Spleen (tissue), 7 donors: ENCODE measurements at regions not wholly inside any gene's neighbourhood (a gene's known extent, or its start where the extent isn't known, plus 50 kb on each side); places are given as distances from the start of the nearest gene placed in this dataset.

ENCODE experiments used
- CTCF ChIP-seq, 11 experiments: fragments of 200-600 bp in 7 of 11; fragments of 450-650 bp in 4 of 11; sonication (generic) in 4 of 11; IDR thresholded peaks in 8 of 11; conservative IDR thresholded peaks in 3 of 11; 1 replicate in 7 of 11; 2 replicates in 4 of 11; pipeline versions ENCODE4 v1.4.0 to v1.8.0; 2016 to 2021; ENCODE audit warnings: antibody characterized with exemption in 11 of 11, inconsistent platforms in 4 of 11, mild to moderate bottlenecking in 1 of 11
- POLR2A ChIP-seq, 3 donors: fragments of 450-650 bp; IDR thresholded peaks; one replicate each; pipeline ENCODE4 v1.5.1; 2017; ENCODE audit warnings: antibody characterized with exemption in 3 of 3, mild to moderate bottlenecking in 1 of 3
- POLR2AphosphoS5 ChIP-seq, 3 donors: sonication (generic); formaldehyde crosslinking; IDR thresholded peaks; one replicate each; pipeline ENCODE4 v1.5.1; 2017; ENCODE audit warnings: antibody characterized with exemption in 3 of 3
- donor health status: DM: no; HTN: no; CAD: no; lungs with moderate emphysema.
- donor health status: DM: no; HTN: no; CAD: no.
- donor health status: DM: no; HTN: no; CAD: no.

GRCh38 chr3:107100137-107100536 lies 277.1 kb upstream of the CCDC54 start:
- TF ChIP-seq POLR2AphosphoS5 (IDR thresholded peaks at IDR 0.05): no peak
- no peak for TF ChIP-seq CTCF (IDR thresholded peaks at IDR 0.05 in 8 of 11, conservative IDR thresholded peaks at IDR 0.05 in 3 of 11)
- TF ChIP-seq POLR2A (IDR thresholded peaks at IDR 0.05): no peak
